HCT116 (cell line): ENCODE measurements at regions not wholly inside any gene's neighbourhood (a gene's known extent, or its start where the extent isn't known, plus 50 kb on each side); places are given as distances from the start of the nearest gene placed in this dataset.

Experiments
- ATAC-seq: fragments of 200-7000 bp; cut with Tn5 transposase; 2 replicates; pipeline ENCODE4 v1.9.1; 2020; ENCODE audit warnings: mild to moderate bottlenecking, moderate library complexity
- BruUV-seq: library from RNA; stranded (reverse); fragments of 400-500 nt; replicated peaks from 2 replicates; lab custom pipeline; 2021; lab: Mats Ljungman, UMichigan
- CTCF ChIA-PET: fragments of 300-600 bp; sonication (Branson Sonifier 250); formaldehyde crosslinking; loops from one replicate; lab custom pipeline; 2021; ENCODE audit warnings: antibody characterized with exemption; lab: Charles Lee
- POLR2A ChIA-PET: fragments of 300-600, 350-600 bp; sonication (Branson Sonifier 250); formaldehyde crosslinking; loops from one replicate; lab custom pipeline; 2021; ENCODE audit warnings: antibody characterized with exemption; lab: Charles Lee
- RAD21 ChIA-PET, 2 experiments: fragments of 300-600 bp; sonication (Branson Sonifier 250); formaldehyde crosslinking; loops; one replicate each; lab custom pipeline; 2023; ENCODE audit warnings: low total read pairs in 2 of 2; ENCODE audit not compliant: uncharacterized antibody in 2 of 2, unreplicated experiment in 2 of 2, low non-redundant PET in 1 of 2; lab: Charles Lee
- DNase-seq: peaks from one replicate; pipeline ENCODE4 v3.0.0-alpha.2; 2010; ENCODE audit warnings: low read depth, low spot score
- H2AFZ ChIP-seq: fragments of 200-600 bp; shearing (Covaris generic), sonication (generic); 2 replicates; pipeline ENCODE4 v1.6.1; 2017; ENCODE audit warnings: low read depth, mixed run types, mixed read lengths, antibody characterized with exemption, low read length; ENCODE audit not compliant: poor library complexity, severe bottlenecking
- H3K27ac ChIP-seq: 2 replicates; pipeline ENCODE4 v1.5.1; 2012; ENCODE audit warnings: low read depth, low read length
- H3K27me3 ChIP-seq: fragments of 200-600 bp; sonication (generic); 2 replicates; pipeline ENCODE4 v1.6.1; 2016; ENCODE audit warnings: mixed run types, low read length, mixed read lengths; ENCODE audit not compliant: insufficient read depth
- H3K36me3 ChIP-seq, 2 experiments: fragments of 200-500 bp in 1 of 2; fragments of 200-600 bp in 1 of 2; sonication (Bioruptor generic) in 1 of 2; sonication (generic) in 1 of 2; 2 replicates each; pipeline versions ENCODE4 v1.5.1 to v1.6.1; 2014 to 2016; ENCODE audit warnings: low read length in 2 of 2, inconsistent platforms in 1 of 2, mixed read lengths in 1 of 2, mixed run types in 1 of 2; ENCODE audit not compliant: insufficient read depth in 2 of 2, control insufficient read depth in 1 of 2
- H3K4me1 ChIP-seq, 2 experiments: fragments of 200-600 bp in 1 of 2; sonication (generic) in 1 of 2; 2 replicates each; pipeline versions ENCODE4 v1.5.1 to v1.6.1; 2012 to 2017; ENCODE audit warnings: low read length in 2 of 2, inconsistent platforms in 1 of 2, mild to moderate bottlenecking in 1 of 2, mixed read lengths in 1 of 2, mixed run types in 1 of 2, moderate library complexity in 1 of 2; ENCODE audit not compliant: insufficient read depth in 2 of 2, control insufficient read depth in 1 of 2
- H3K4me2 ChIP-seq: fragments of 200-600 bp; sonication (generic); 2 replicates; pipeline ENCODE4 v1.6.1; 2017; ENCODE audit warnings: mixed run types, low read length, mixed read lengths
- H3K4me3 ChIP-seq, 2 experiments: fragments of 200-600 bp in 1 of 2; sonication (generic) in 1 of 2; replicated peaks in 1 of 2; 2 replicates each; pipeline ENCODE4 v1.5.1; 2011 to 2016; ENCODE audit warnings: low read length in 2 of 2, control low read depth in 1 of 2, low read depth in 1 of 2, mild to moderate bottlenecking in 1 of 2, mixed read lengths in 1 of 2, mixed run types in 1 of 2
- H3K79me2 ChIP-seq: fragments of 200-600 bp; sonication (generic); 2 replicates; pipeline ENCODE4 v1.6.1; 2017; ENCODE audit warnings: mild to moderate bottlenecking, mixed run types, low read length, moderate library complexity, mixed read lengths; ENCODE audit not compliant: insufficient read depth
- H3K9ac ChIP-seq: fragments of 200-600 bp; sonication (generic); 2 replicates; pipeline ENCODE4 v1.6.1; 2016; ENCODE audit warnings: low read length, mixed read lengths
- H3K9me2 ChIP-seq: fragments of 200-600 bp; sonication (generic), shearing (Covaris generic); 2 replicates; pipeline ENCODE4 v1.6.1; 2017; ENCODE audit warnings: mixed run types, mild to moderate bottlenecking, moderate library complexity; ENCODE audit not compliant: insufficient read depth
- H3K9me3 ChIP-seq, 2 experiments: fragments of 200-500 bp in 1 of 2; fragments of 200-600 bp in 1 of 2; sonication (Bioruptor generic) in 1 of 2; sonication (generic) in 1 of 2; 2 replicates each; pipeline ENCODE4 v1.6.1; 2014 to 2017; ENCODE audit warnings: low read length in 2 of 2, mixed read lengths in 2 of 2, inconsistent platforms in 1 of 2, low read depth in 1 of 2, mild to moderate bottlenecking in 1 of 2, mixed run types in 1 of 2, moderate library complexity in 1 of 2; ENCODE audit not compliant: control insufficient read depth in 1 of 2, insufficient read depth in 1 of 2
- H4K20me1 ChIP-seq: fragments of 200-600 bp; sonication (generic), shearing (Covaris generic); 2 replicates; pipeline ENCODE4 v1.6.1; 2017; ENCODE audit warnings: mixed run types, mild to moderate bottlenecking, moderate library complexity; ENCODE audit not compliant: insufficient read depth
- CBX3 ChIP-seq: IDR thresholded peaks from 2 replicates; pipeline ENCODE4 v1.6.1; 2012; ENCODE audit warnings: low read depth
- ELF1 ChIP-seq: IDR thresholded peaks from 2 replicates; pipeline ENCODE4 v1.6.1; 2012; ENCODE audit warnings: low read depth, borderline replicate concordance
- FOSL1 ChIP-seq: IDR thresholded peaks from 2 replicates; pipeline ENCODE4 v1.6.1; 2012; ENCODE audit warnings: low read depth
- POLR2A ChIP-seq: IDR thresholded peaks from 2 replicates; pipeline ENCODE4 v1.7.0; 2011; ENCODE audit warnings: borderline replicate concordance; ENCODE audit not compliant: insufficient read depth, insufficient read length; ENCODE audit errors: extremely low read depth
- SIN3A ChIP-seq: IDR thresholded peaks from 2 replicates; pipeline ENCODE4 v1.6.1; 2012; ENCODE audit warnings: low read depth
- YY1 ChIP-seq: IDR thresholded peaks from 2 replicates; pipeline ENCODE4 v1.6.1; 2011; ENCODE audit warnings: low read length, low read depth, moderate library complexity, mild to moderate bottlenecking; ENCODE audit not compliant: insufficient replicate concordance; ENCODE audit errors: extremely low read depth
- ZFX ChIP-seq: fragments of 450-650 bp; IDR thresholded peaks from 2 replicates; pipeline ENCODE4 v1.6.1; 2017
- intact Hi-C: fragments of 100-400 bp; cut with micrococcal nuclease; formaldehyde crosslinking; loops from 2 replicates; pipeline ENCODE4 v1.10.0; 2022
- TF ChIP-seq, protein P1 (sequence below): IDR thresholded peaks from 2 replicates; pipeline ENCODE4 v1.6.1; 2012

DNA sequence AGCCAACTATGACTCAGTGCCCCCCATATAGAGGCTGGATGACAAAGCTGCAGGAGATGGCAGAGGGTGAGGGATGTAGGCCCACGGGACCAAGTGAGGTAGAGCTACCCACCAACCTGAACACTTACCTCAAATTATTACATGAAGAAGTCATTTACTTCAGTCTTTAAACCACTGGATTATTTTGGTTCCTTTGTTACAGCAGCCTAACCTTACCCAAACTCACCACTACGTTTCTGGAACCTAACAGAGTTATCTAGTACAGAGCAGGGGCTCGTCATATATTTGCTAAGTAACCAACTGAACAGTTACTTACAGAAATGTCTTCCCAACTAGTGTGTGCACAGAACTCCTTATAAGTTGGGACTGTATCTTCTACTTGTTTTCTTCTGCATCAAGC is 85.2 kb upstream of the IGF1 start:
- intact Hi-C loops: no loop called here
- ATAC-seq: no peak
- H3K9ac ChIP-seq: no peak overlapping the region
- no TSS peak for BruUV-seq
- H3K4me1 ChIP-seq: peaks cover 0 to 20% of the 10 kb centered on the region in 2 experiments; a peak in 1 of 4 replicates
- H3K27me3 ChIP-seq: no peaks in the 10 kb centered on the region
- no peaks in the 10 kb centered on the region for H3K9me3 ChIP-seq
- H3K27ac ChIP-seq: no peak overlapping the region
- H3K9me2 ChIP-seq: no peaks in the 10 kb centered on the region
- H3K4me2 ChIP-seq: no peak overlapping the region
- POLR2A ChIA-PET: no interaction called here
- TF ChIP-seq POLR2A: no peak
- no peak overlapping the region for H3K4me3 ChIP-seq
- no peak overlapping the region for H2AFZ ChIP-seq
- no peak for DNase-seq
- CTCF ChIA-PET: no interaction called here
- no peaks in the 10 kb centered on the region for H3K79me2 ChIP-seq
- no peaks in the 10 kb centered on the region for H3K36me3 ChIP-seq
- RAD21 ChIA-PET: no interaction called here
- no peaks in the 10 kb centered on the region for H4K20me1 ChIP-seq

DNA sequence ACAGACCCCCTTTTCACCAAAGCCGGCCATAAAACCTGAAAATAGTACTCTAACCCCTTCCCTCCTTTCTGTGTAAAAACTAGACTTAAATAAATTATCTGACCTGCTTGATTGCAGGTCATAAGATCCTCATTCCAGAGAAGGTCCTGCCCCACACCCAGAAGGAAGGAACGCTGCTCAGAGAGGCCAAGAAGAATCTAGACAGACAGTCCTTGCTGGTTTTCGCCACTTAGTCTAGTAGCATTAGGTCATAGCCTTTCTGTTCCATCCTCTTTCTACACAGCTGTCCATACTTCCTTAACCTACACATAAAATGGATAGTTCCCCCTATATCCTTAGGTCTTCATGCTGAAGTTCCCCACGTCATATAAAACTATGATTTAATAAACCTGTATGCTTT is 83.7 kb upstream of the IGF1 start:
- ATAC-seq (no peak), DNase-seq (no peak)
- TF ChIP-seq POLR2A (no peak), ELF1 (no peak), SIN3A (no peak), CBX3 (no peak), FOSL1 (no peak), ZFX (no peak), YY1 (no peak)
- TF ChIP-seq, protein P1, sequence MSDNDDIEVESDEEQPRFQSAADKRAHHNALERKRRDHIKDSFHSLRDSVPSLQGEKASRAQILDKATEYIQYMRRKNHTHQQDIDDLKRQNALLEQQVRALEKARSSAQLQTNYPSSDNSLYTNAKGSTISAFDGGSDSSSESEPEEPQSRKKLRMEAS: no peak
- POLR2A ChIA-PET: no interaction called here
- no peak overlapping the region for H2AFZ ChIP-seq
- no peak overlapping the region for H3K9ac ChIP-seq
- no peaks in the 10 kb centered on the region for H3K79me2 ChIP-seq
- CTCF ChIA-PET: no interaction called here
- no peak overlapping the region for H3K27ac ChIP-seq
- RAD21 ChIA-PET: no interaction called here
- H3K4me2 ChIP-seq: no peak overlapping the region
- H3K4me1 ChIP-seq: peaks cover 0 to 20% of the 10 kb centered on the region in 2 experiments; a peak in 1 of 4 replicates
- intact Hi-C loops: no loop called here
- no peaks in the 10 kb centered on the region for H3K9me3 ChIP-seq
- no peaks in the 10 kb centered on the region for H3K27me3 ChIP-seq
- H3K36me3 ChIP-seq: no peaks in the 10 kb centered on the region
- H4K20me1 ChIP-seq: no peaks in the 10 kb centered on the region
- no peak overlapping the region for H3K4me3 ChIP-seq
- no TSS peak for BruUV-seq
- no peaks in the 10 kb centered on the region for H3K9me2 ChIP-seq
